Mesenchymal stem cell (in vitro differentiated cells and primary cell): ENCODE measurements at regions not wholly inside any gene's neighbourhood (a gene's known extent, or its start where the extent isn't known, plus 50 kb on each side); places are given as distances from the start of the nearest gene placed in this dataset.
A peak's percentile ranks its signal among the peaks of the same experiment; 100 is the strongest.

ENCODE experiments used
- DNase-seq: peaks from one replicate; pipeline ENCODE4 v3.0.0-alpha.2; 2013
- H2AFZ ChIP-seq: one replicate; pipeline ENCODE4 v1.6.1; 2013; ENCODE audit warnings: low read depth, mild to moderate bottlenecking, control low read depth, inconsistent platforms, low read length, moderate library complexity
- H2AK5ac ChIP-seq: 2 replicates; pipeline ENCODE4 v1.6.1; 2013; ENCODE audit warnings: low read length, moderate library complexity, mild to moderate bottlenecking, inconsistent platforms; ENCODE audit not compliant: severe bottlenecking
- H2BK120ac ChIP-seq: one replicate; pipeline ENCODE4 v1.6.1; 2013; ENCODE audit warnings: low read depth, mild to moderate bottlenecking, inconsistent platforms, low read length, moderate library complexity
- H2BK12ac ChIP-seq, 2 experiments: one replicate each; pipeline ENCODE4 v1.6.1; 2013; ENCODE audit warnings: inconsistent platforms in 2 of 2, low read length in 2 of 2, mild to moderate bottlenecking in 2 of 2, moderate library complexity in 2 of 2, control low read depth in 1 of 2
- H2BK15ac ChIP-seq: one replicate; pipeline ENCODE4 v1.6.1; 2013; ENCODE audit warnings: mild to moderate bottlenecking, low read depth, inconsistent platforms; ENCODE audit not compliant: poor library complexity, severe bottlenecking
- H2BK5ac ChIP-seq: 2 replicates; pipeline ENCODE4 v1.6.1; 2013; ENCODE audit warnings: low read depth, mild to moderate bottlenecking, low read length, control low read depth, inconsistent platforms; ENCODE audit not compliant: poor library complexity, severe bottlenecking
- H3K14ac ChIP-seq, 2 experiments: one replicate each; pipeline ENCODE4 v1.6.1; 2013; ENCODE audit warnings: inconsistent platforms in 2 of 2, low read length in 2 of 2, control low read depth in 1 of 2, mild to moderate bottlenecking in 1 of 2, moderate library complexity in 1 of 2
- H3K18ac ChIP-seq, 2 experiments: one replicate each; pipeline ENCODE4 v1.6.1; 2013; ENCODE audit warnings: inconsistent platforms in 2 of 2, low read length in 2 of 2, control low read depth in 1 of 2, low read depth in 1 of 2, mild to moderate bottlenecking in 1 of 2
- H3K23ac ChIP-seq, 2 experiments: one replicate each; pipeline ENCODE4 v1.6.1; 2013; ENCODE audit warnings: inconsistent platforms in 2 of 2, low read length in 2 of 2, mild to moderate bottlenecking in 2 of 2, moderate library complexity in 2 of 2, control low read depth in 1 of 2
- H3K27ac ChIP-seq: 2 replicates; pipeline ENCODE4 v1.5.1; 2013; ENCODE audit warnings: mild to moderate bottlenecking, moderate library complexity, low read length, control low read depth, inconsistent platforms; ENCODE audit not compliant: poor library complexity, severe bottlenecking
- H3K27me3 ChIP-seq, 2 experiments: 2 replicates each; pipeline versions ENCODE4 v1.6.1 to v1.7.0; 2013; ENCODE audit warnings: low read length in 2 of 2, mild to moderate bottlenecking in 2 of 2, moderate library complexity in 2 of 2, control low read depth in 1 of 2, inconsistent platforms in 1 of 2; ENCODE audit not compliant: control insufficient read depth in 1 of 2, insufficient read depth in 1 of 2
- H3K36me3 ChIP-seq, 2 experiments: 2 replicates each; pipeline versions ENCODE4 v1.6.1 to v1.7.0; 2013; ENCODE audit warnings: low read length in 2 of 2, control low read depth in 1 of 2, inconsistent platforms in 1 of 2, low read depth in 1 of 2, mild to moderate bottlenecking in 1 of 2; ENCODE audit not compliant: insufficient read depth in 2 of 2, control insufficient read depth in 1 of 2
- H3K4ac ChIP-seq, 2 experiments: one replicate each; pipeline ENCODE4 v1.6.1; 2013; ENCODE audit warnings: inconsistent platforms in 2 of 2, low read length in 2 of 2, mild to moderate bottlenecking in 2 of 2, moderate library complexity in 2 of 2, control low read depth in 1 of 2, low read depth in 1 of 2
- H3K4me1 ChIP-seq: 2 replicates; pipeline ENCODE4 v1.6.1; 2013; ENCODE audit warnings: low read depth, low read length, control low read depth; ENCODE audit not compliant: control insufficient read depth, insufficient read depth
- H3K4me2 ChIP-seq: 2 replicates; pipeline ENCODE4 v1.6.1; 2013; ENCODE audit warnings: low read length, mild to moderate bottlenecking, inconsistent platforms; ENCODE audit not compliant: poor library complexity, severe bottlenecking
- H3K4me3 ChIP-seq, 2 experiments: 2 replicates each; pipeline versions ENCODE4 v1.5.1 to v1.7.0; 2013; ENCODE audit warnings: low read length in 2 of 2, mild to moderate bottlenecking in 2 of 2, control low read depth in 1 of 2, low read depth in 1 of 2; ENCODE audit not compliant: insufficient read depth in 1 of 2
- H3K79me1 ChIP-seq: replicated peaks from 2 replicates; pipeline ENCODE4 v1.6.1; 2013; ENCODE audit warnings: mild to moderate bottlenecking, control low read depth, low read length, inconsistent platforms; ENCODE audit not compliant: poor library complexity, severe bottlenecking
- H3K9ac ChIP-seq: 2 replicates; pipeline ENCODE4 v1.7.0; 2013; ENCODE audit warnings: mild to moderate bottlenecking, low read length, moderate library complexity
- H3K9me3 ChIP-seq: 2 replicates; pipeline ENCODE4 v1.7.0; 2013; ENCODE audit warnings: mild to moderate bottlenecking, low read length; ENCODE audit not compliant: control insufficient read depth
- H4K8ac ChIP-seq: one replicate; pipeline ENCODE4 v1.6.1; 2013; ENCODE audit warnings: inconsistent platforms, mild to moderate bottlenecking, low read length, moderate library complexity
- H4K91ac ChIP-seq: one replicate; pipeline ENCODE4 v1.6.1; 2013; ENCODE audit warnings: mild to moderate bottlenecking, low read length, inconsistent platforms
- WGBS: methylation state at CpG from one replicate; pipeline ENCODE4 v1.1.7; 2013; ENCODE audit warnings: mixed read lengths; 5-methylcytosine and 5-hydroxymethylcytosine counted together

DNA sequence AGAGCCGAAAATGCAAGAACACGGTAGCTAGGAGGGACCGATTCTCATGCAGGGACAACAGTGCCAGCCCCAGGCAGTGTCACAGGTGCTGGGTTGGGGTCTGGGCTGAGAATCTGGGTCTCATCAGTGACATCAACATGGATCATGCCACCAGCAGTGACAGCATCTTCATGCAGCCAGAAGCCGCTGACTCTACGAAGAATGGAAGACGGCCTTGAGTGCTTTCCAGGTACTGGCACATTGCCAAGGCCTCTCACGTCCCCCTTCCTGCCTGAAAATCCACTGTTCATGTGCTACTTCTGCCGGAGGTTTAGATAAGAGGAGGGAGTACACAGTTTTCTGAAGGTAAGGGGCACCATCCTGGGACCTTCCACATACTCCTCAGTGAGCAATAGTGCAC, 141.1 kb upstream of the FOXQ1 start:
- H3K4me3 ChIP-seq: no peak overlapping the region
- H2AK5ac ChIP-seq: no peak overlapping the region
- 91% methylated on average over 7 of the region's 8 CpGs for WGBS

GRCh38 chr6:1164600-1164999, 147.3 kb upstream of the FOXQ1 start:
- no peak overlapping the region for H4K8ac ChIP-seq
- H2BK120ac ChIP-seq: no peak overlapping the region
- H3K18ac ChIP-seq: no peak overlapping the region
- H2AFZ ChIP-seq: no peak overlapping the region
- H2BK15ac ChIP-seq: peak overlapping the region; percentile 57
- no peak overlapping the region for H3K14ac ChIP-seq
- no peaks in the 10 kb centered on the region for H3K9me3 ChIP-seq
- H3K4me2 ChIP-seq: no peak overlapping the region
- no peak overlapping the region for H2AK5ac ChIP-seq
- no peaks in the 10 kb centered on the region for H3K4me1 ChIP-seq
- H2BK5ac ChIP-seq: no peak overlapping the region
- no peak overlapping the region for H3K23ac ChIP-seq
- no peak overlapping the region for H3K9ac ChIP-seq
- no peak overlapping the region for H2BK12ac ChIP-seq
- H3K27me3 ChIP-seq: peaks cover 0 to 3% of the 10 kb centered on the region in 2 experiments
- H3K27ac ChIP-seq: no peak overlapping the region
- H4K91ac ChIP-seq: no peak overlapping the region
- no peaks in the 10 kb centered on the region for H3K36me3 ChIP-seq
- WGBS: 84% methylated on average over 5 of the region's 5 CpGs
- no peak overlapping the region for H3K4ac ChIP-seq
- H3K79me1 ChIP-seq: no peaks in the 10 kb centered on the region
- no peak for DNase-seq
- no peak overlapping the region for H3K4me3 ChIP-seq

More for the DNA sequence above, 141.1 kb upstream of the FOXQ1 start:
- H3K23ac ChIP-seq: no peak overlapping the region
- H2BK5ac ChIP-seq: no peak overlapping the region
- H3K36me3 ChIP-seq: no peaks in the 10 kb centered on the region
- no peak overlapping the region for H3K9ac ChIP-seq
- H3K4me1 ChIP-seq: no peaks in the 10 kb centered on the region
- no peak overlapping the region for H2BK15ac ChIP-seq
- H4K8ac ChIP-seq: no peak overlapping the region
- H3K79me1 ChIP-seq: no peaks in the 10 kb centered on the region
- peak overlapping the region in 1 of 2 experiments; percentile 48 for H3K14ac ChIP-seq
- H3K9me3 ChIP-seq: no peaks in the 10 kb centered on the region
- no peak for DNase-seq
- H3K18ac ChIP-seq: no peak overlapping the region
- H3K27me3 ChIP-seq: peaks cover 0 to 3% of the 10 kb centered on the region in 2 experiments
- no peak overlapping the region for H2AFZ ChIP-seq
- H3K4ac ChIP-seq: no peak overlapping the region
- H2BK12ac ChIP-seq: no peak overlapping the region
- no peak overlapping the region for H3K4me2 ChIP-seq
- no peak overlapping the region for H4K91ac ChIP-seq
- H2BK120ac ChIP-seq: no peak overlapping the region
- H3K27ac ChIP-seq: no peak overlapping the region

DNA sequence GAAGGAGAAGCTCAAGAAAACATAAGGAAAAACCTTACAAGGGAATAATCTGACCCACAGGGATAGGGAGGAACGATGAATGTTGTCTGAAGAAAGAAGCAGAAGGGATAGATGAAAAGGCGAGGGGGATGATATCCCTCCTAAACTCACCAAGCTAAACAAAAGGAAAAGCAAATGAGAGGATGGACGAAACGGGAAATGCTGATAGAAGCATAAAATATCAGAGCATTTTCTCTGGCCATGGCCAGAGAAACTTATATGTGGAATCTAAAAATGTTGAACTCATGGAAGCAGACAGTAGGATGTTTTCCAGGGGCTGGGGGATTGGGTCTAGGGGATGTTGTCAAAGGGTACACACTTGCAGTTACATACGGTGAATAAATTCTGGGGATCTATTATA, 148.4 kb upstream of the FOXQ1 start:
- H3K27ac ChIP-seq: no peak overlapping the region

GRCh38 chr6:1162367-1163275, 149.3 kb upstream of the FOXQ1 start:
- no peak overlapping the region for H3K9ac ChIP-seq
- no peak overlapping the region for H2AK5ac ChIP-seq
- no peak overlapping the region for H3K18ac ChIP-seq
- H3K4me3 ChIP-seq: no peak overlapping the region
- H2AFZ ChIP-seq: no peak overlapping the region
- peak; percentile 52 for DNase-seq
- H3K9me3 ChIP-seq: no peaks in the 10 kb centered on the region
- H3K79me1 ChIP-seq: no peaks in the 10 kb centered on the region
- no peak overlapping the region for H2BK120ac ChIP-seq
- no peak overlapping the region for H2BK5ac ChIP-seq
- H3K27me3 ChIP-seq: no peaks in the 10 kb centered on the region
- 62% methylated on average over 7 of the region's 8 CpGs for WGBS
- H4K91ac ChIP-seq: no peak overlapping the region
- H3K36me3 ChIP-seq: no peaks in the 10 kb centered on the region
- no peak overlapping the region for H3K4me2 ChIP-seq
- H3K14ac ChIP-seq: no peak overlapping the region
- no peak overlapping the region for H2BK15ac ChIP-seq
- no peaks in the 10 kb centered on the region for H3K4me1 ChIP-seq
- no peak overlapping the region for H3K27ac ChIP-seq
- H2BK12ac ChIP-seq: no peak overlapping the region
- H4K8ac ChIP-seq: no peak overlapping the region
- no peak overlapping the region for H3K23ac ChIP-seq
- no peak overlapping the region for H3K4ac ChIP-seq

More for the DNA sequence above, 148.4 kb upstream of the FOXQ1 start:
- H3K23ac ChIP-seq: no peak overlapping the region
- WGBS: 73% methylated on average over 3 of the region's 5 CpGs
- no peak overlapping the region for H3K4me3 ChIP-seq
- no peaks in the 10 kb centered on the region for H3K36me3 ChIP-seq
- H3K4me2 ChIP-seq: no peak overlapping the region
- no peak overlapping the region for H2BK5ac ChIP-seq
- H3K4ac ChIP-seq: no peak overlapping the region
- no peak overlapping the region for H4K8ac ChIP-seq
- H2BK120ac ChIP-seq: no peak overlapping the region
- no peak for DNase-seq
- peaks cover 0 to under 1% of the 10 kb centered on the region in 2 experiments for H3K27me3 ChIP-seq
- H3K79me1 ChIP-seq: no peaks in the 10 kb centered on the region
- H2AK5ac ChIP-seq: no peak overlapping the region
- H2BK15ac ChIP-seq: no peak overlapping the region
- no peaks in the 10 kb centered on the region for H3K4me1 ChIP-seq
- no peak overlapping the region for H3K9ac ChIP-seq
- H3K18ac ChIP-seq: no peak overlapping the region
- H3K9me3 ChIP-seq: no peaks in the 10 kb centered on the region
- H3K14ac ChIP-seq: no peak overlapping the region
- H2BK12ac ChIP-seq: no peak overlapping the region
- H4K91ac ChIP-seq: no peak overlapping the region
- H2AFZ ChIP-seq: no peak overlapping the region
